ENCODE measurements at regions not wholly inside any gene's neighbourhood (a gene's known extent, or its start where the extent isn't known, plus 50 kb on each side); places are given as distances from the start of the nearest gene placed in this dataset.

- no peak for DNase-seq (ENCODE audit: extremely low spot score)
- WGBS: 80% methylated on average over 4 of the region's 4 CpGs
- Histone ChIP-seq H3K4me3 (ENCODE audit: low read depth, low read length) (no peak overlapping the region), H3K36me3 (ENCODE audit: insufficient read depth) (no peaks in the 10 kb centered on the region), H3K27ac (ENCODE audit: low read depth) (no peak overlapping the region), H3K4me1 (ENCODE audit: insufficient read depth) (no peaks in the 10 kb centered on the region)
Measured at GRCh38 chr5:4306057-4306456, 710.4 kb downstream of the IRX1 start.

- WGBS: 64% methylated on average over 7 of the region's 7 CpGs
- no peak for DNase-seq (ENCODE audit: extremely low spot score)
Measured at GRCh38 chr5:4309026-4309425, 713.4 kb downstream of the IRX1 start.

DNA sequence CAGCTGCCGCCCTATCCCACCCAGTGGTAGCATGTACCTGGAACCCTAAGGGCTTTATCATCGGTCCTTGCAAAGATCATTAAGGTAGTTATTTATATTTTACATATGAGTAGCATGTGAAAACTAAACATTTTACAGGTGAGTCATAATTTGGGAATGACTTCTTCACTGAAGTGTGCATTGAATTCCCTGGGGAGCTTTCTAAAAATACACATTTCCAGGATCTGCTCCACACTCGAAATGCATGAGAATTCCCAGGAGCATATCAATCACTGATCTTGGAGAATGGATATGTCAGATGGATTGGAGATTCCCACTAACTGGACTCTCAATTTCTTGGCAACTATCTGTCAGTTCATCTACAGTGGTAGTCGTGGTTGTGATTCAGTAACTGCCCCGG, 717.5 kb downstream of the IRX1 start:
- WGBS: 57% methylated on average over 5 of the region's 5 CpGs

More at GRCh38 chr5:4309026-4309425, 713.4 kb downstream of the IRX1 start:
- Histone ChIP-seq H3K4me1 (ENCODE audit: insufficient read depth) (no peaks in the 10 kb centered on the region), H3K36me3 (ENCODE audit: insufficient read depth) (no peaks in the 10 kb centered on the region), H3K27ac (ENCODE audit: low read depth) (no peak overlapping the region), H3K4me3 (ENCODE audit: low read depth, low read length) (no peak overlapping the region)

GRCh38 chr5:4319478-4320128, 724.0 kb downstream of the IRX1 start:
- no peak for DNase-seq (ENCODE audit: extremely low spot score)
- 85% methylated on average over 16 of the region's 16 CpGs for WGBS
- Histone ChIP-seq H3K27ac (ENCODE audit: low read depth) (no peak overlapping the region), H3K4me3 (ENCODE audit: low read depth, low read length) (no peak overlapping the region), H3K36me3 (ENCODE audit: insufficient read depth) (no peaks in the 10 kb centered on the region), H3K4me1 (ENCODE audit: insufficient read depth) (no peaks in the 10 kb centered on the region)

More for the DNA sequence above, 717.5 kb downstream of the IRX1 start:
- H3K36me3 ChIP-seq (ENCODE audit: insufficient read depth): no peaks in the 10 kb centered on the region
- no peaks in the 10 kb centered on the region for H3K4me1 ChIP-seq (ENCODE audit: insufficient read depth)
- H3K4me3 ChIP-seq (ENCODE audit: low read depth, low read length): no peak overlapping the region
- no peak for DNase-seq (ENCODE audit: extremely low spot score)
- no peak overlapping the region for H3K27ac ChIP-seq (ENCODE audit: low read depth)

GRCh38 chr5:4330327-4330726, 734.7 kb downstream of the IRX1 start:
- no peaks in the 10 kb centered on the region for H3K4me1 ChIP-seq (ENCODE audit: insufficient read depth)
- H3K27ac ChIP-seq (ENCODE audit: low read depth): no peak overlapping the region
- no peak for DNase-seq (ENCODE audit: extremely low spot score)
- no peak overlapping the region for H3K4me3 ChIP-seq (ENCODE audit: low read depth, low read length)
- no peaks in the 10 kb centered on the region for H3K36me3 ChIP-seq (ENCODE audit: insufficient read depth)
- 79% methylated on average over 2 of the region's 2 CpGs for WGBS

GRCh38 chr5:4335078-4335477, 739.4 kb downstream of the IRX1 start:
- no peak overlapping the region for H3K27ac ChIP-seq (ENCODE audit: low read depth)
- no peaks in the 10 kb centered on the region for H3K36me3 ChIP-seq (ENCODE audit: insufficient read depth)
- DNase-seq (ENCODE audit: extremely low spot score): no peak
- no peaks in the 10 kb centered on the region for H3K4me1 ChIP-seq (ENCODE audit: insufficient read depth)
- no peak overlapping the region for H3K4me3 ChIP-seq (ENCODE audit: low read depth, low read length)
- WGBS: 67% methylated on average over 2 of the region's 2 CpGs

GRCh38 chr5:4337519-4337918, 741.9 kb downstream of the IRX1 start:
- H3K4me1 ChIP-seq (ENCODE audit: insufficient read depth): no peaks in the 10 kb centered on the region
- 62% methylated on average over 3 of the region's 3 CpGs for WGBS
- H3K27ac ChIP-seq (ENCODE audit: low read depth): no peak overlapping the region
- no peak overlapping the region for H3K4me3 ChIP-seq (ENCODE audit: low read depth, low read length)
- no peak for DNase-seq (ENCODE audit: extremely low spot score)
- no peaks in the 10 kb centered on the region for H3K36me3 ChIP-seq (ENCODE audit: insufficient read depth)

DNA sequence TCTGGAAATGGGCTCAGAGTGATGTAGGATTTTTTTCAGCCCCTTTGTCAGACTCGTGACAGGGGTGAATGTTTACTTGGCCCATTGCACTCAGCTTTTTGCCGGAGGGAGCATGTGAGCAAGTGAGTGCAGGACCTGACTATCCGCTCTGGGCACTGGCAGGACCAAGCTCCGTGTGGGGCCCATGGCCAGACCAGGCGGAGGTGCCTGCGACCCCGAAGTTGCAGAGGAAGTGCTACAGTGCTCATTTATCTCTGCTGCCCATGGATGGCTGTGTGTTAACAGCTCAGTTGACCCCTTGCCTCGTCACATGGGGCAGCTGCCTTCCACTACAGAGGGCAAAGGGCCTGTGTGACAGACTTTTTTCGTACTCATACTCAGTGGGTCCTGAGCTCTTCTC, 744.3 kb downstream of the IRX1 start:
- H3K4me1 ChIP-seq (ENCODE audit: insufficient read depth): no peaks in the 10 kb centered on the region
- H3K27ac ChIP-seq (ENCODE audit: low read depth): no peak overlapping the region
- WGBS: 77% methylated on average over 9 of the region's 9 CpGs
- no peak overlapping the region for H3K4me3 ChIP-seq (ENCODE audit: low read depth, low read length)
- no peak for DNase-seq (ENCODE audit: extremely low spot score)
- H3K36me3 ChIP-seq (ENCODE audit: insufficient read depth): no peaks in the 10 kb centered on the region

DNA sequence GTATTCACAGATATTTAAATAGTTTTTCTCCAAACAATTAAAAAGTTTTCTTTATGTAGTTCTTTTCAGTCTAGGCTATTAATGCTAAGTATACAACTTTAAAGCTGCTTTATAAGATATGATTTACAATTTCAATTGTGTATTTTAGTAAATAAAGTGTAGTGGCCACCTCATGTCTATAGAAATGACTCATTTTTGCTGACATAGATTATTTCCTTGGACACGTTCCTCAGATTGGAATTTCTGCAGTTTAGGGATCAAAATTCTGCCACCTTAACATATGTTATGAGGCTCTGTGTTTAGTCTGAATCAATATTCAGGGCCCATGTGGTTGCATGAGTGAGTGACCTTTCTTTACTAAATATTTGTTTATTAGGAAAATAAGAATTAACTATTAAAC, 750.2 kb downstream of the IRX1 start:
- no peak overlapping the region for H3K4me3 ChIP-seq (ENCODE audit: low read depth, low read length)
- WGBS: 53% methylated on average over 1 of the region's 1 CpG
- H3K36me3 ChIP-seq (ENCODE audit: insufficient read depth): no peaks in the 10 kb centered on the region
- no peak overlapping the region for H3K27ac ChIP-seq (ENCODE audit: low read depth)
- no peak for DNase-seq (ENCODE audit: extremely low spot score)
- H3K4me1 ChIP-seq (ENCODE audit: insufficient read depth): no peaks in the 10 kb centered on the region

- Histone ChIP-seq H3K36me3 (ENCODE audit: insufficient read depth) (no peaks in the 10 kb centered on the region), H3K4me3 (ENCODE audit: low read depth, low read length) (no peak overlapping the region), H3K27ac (ENCODE audit: low read depth) (no peak overlapping the region), H3K4me1 (ENCODE audit: insufficient read depth) (no peaks in the 10 kb centered on the region)
- no peak for DNase-seq (ENCODE audit: extremely low spot score)
- 94% methylated on average over 3 of the region's 3 CpGs for WGBS
Measured at GRCh38 chr5:4348423-4348822, 752.8 kb downstream of the IRX1 start.

DNA sequence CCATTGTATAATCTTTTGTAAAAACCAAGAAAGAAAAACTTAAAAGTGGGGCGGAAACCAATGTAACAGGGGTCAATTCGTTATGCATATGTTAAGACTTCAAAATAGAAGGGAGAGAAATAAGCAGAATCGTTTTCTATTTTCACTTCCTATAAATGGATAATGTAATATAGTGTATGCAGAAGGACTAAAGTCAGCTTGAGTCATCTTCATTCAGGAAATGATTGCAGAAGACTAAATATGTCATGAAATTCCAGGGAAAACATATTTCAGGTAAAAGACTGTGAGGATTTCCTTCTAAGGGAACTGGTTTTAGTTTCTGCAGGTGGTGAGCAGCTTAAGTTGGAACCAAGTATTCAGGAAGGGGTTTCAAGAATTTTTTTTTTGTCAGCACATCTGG, 753.3 kb downstream of the IRX1 start:
- Histone ChIP-seq H3K4me3 (ENCODE audit: low read depth, low read length) (no peak overlapping the region), H3K4me1 (ENCODE audit: insufficient read depth) (no peaks in the 10 kb centered on the region), H3K36me3 (ENCODE audit: insufficient read depth) (no peaks in the 10 kb centered on the region), H3K27ac (ENCODE audit: low read depth) (no peak overlapping the region)
- 76% methylated on average over 3 of the region's 3 CpGs for WGBS
- DNase-seq (ENCODE audit: extremely low spot score): no peak

GRCh38 chr5:4356201-4356600, 760.6 kb downstream of the IRX1 start:
- Histone ChIP-seq H3K27ac (ENCODE audit: low read depth) (no peak overlapping the region), H3K4me3 (ENCODE audit: low read depth, low read length) (no peak overlapping the region), H3K4me1 (ENCODE audit: insufficient read depth) (no peaks in the 10 kb centered on the region), H3K36me3 (ENCODE audit: insufficient read depth) (no peaks in the 10 kb centered on the region)
- DNase-seq (ENCODE audit: extremely low spot score): no peak
- WGBS: 20% methylated on average over 6 of the region's 6 CpGs

- 93% methylated on average over 2 of the region's 2 CpGs for WGBS
- H3K4me1 ChIP-seq (ENCODE audit: insufficient read depth): no peaks in the 10 kb centered on the region
- H3K36me3 ChIP-seq (ENCODE audit: insufficient read depth): no peaks in the 10 kb centered on the region
Measured at GRCh38 chr5:4359847-4360246, 764.2 kb downstream of the IRX1 start.

GRCh38 chr5:4361753-4362152, 766.1 kb downstream of the IRX1 start:
- no peak for DNase-seq (ENCODE audit: extremely low spot score)
- Histone ChIP-seq H3K4me3 (ENCODE audit: low read depth, low read length) (no peak overlapping the region), H3K36me3 (ENCODE audit: insufficient read depth) (no peaks in the 10 kb centered on the region), H3K27ac (ENCODE audit: low read depth) (no peak overlapping the region), H3K4me1 (ENCODE audit: insufficient read depth) (no peaks in the 10 kb centered on the region)
- WGBS: 67% methylated on average over 3 of the region's 3 CpGs

More at GRCh38 chr5:4359847-4360246, 764.2 kb downstream of the IRX1 start:
- Histone ChIP-seq H3K27ac (ENCODE audit: low read depth) (no peak overlapping the region), H3K4me3 (ENCODE audit: low read depth, low read length) (no peak overlapping the region)
- DNase-seq (ENCODE audit: extremely low spot score): no peak

DNA sequence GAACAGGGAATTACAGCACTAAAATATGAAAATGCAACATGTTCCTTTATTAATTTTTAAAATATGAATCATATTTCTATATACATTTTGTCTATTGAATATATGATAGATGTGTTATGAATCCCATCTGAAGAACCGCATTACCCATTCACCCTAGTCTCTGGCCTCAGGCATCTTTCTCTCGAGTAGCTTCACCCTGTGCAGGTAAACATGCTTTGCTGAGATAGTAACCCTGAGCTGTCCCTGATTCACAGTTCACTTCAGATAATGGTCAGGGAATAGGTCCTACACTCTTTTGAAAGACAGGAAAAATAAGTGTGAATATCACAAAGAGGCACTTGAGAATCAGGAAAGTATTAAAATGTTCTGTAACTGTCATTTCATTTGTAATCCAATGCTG, 766.8 kb downstream of the IRX1 start:
- no peaks in the 10 kb centered on the region for H3K36me3 ChIP-seq (ENCODE audit: insufficient read depth)
- H3K4me3 ChIP-seq (ENCODE audit: low read depth, low read length): no peak overlapping the region
- 86% methylated on average over 2 of the region's 2 CpGs for WGBS
- H3K4me1 ChIP-seq (ENCODE audit: insufficient read depth): no peaks in the 10 kb centered on the region
- DNase-seq (ENCODE audit: extremely low spot score): no peak
- H3K27ac ChIP-seq (ENCODE audit: low read depth): no peak overlapping the region

Measured in urinary bladder (tissue), 3 donors.